ENCODE measurements at regions not wholly inside any gene's neighbourhood (a gene's known extent, or its start where the extent isn't known, plus 50 kb on each side); places are given as distances from the start of the nearest gene placed in this dataset.

DNA sequence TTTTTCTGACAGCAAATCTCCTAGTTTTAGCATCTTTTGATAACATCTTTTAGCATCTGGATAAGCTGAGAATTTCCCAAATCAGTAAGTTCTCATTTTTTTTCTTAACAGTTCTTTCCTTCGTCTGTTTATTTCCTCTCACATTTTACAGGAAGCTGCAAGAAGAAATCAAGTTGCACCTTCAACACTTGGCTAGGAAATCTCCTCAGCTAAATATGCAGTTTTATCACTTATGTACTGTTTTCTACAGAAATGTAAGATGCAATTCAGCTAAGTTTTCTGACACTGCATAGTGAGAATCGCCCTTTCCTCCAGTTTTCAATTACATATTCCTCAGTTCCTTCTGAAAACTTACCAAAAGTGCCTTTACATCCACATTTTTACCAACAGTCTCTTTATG is 59.0 kb upstream of the MSX2 start:
- DNase-seq = no peak

DNA sequence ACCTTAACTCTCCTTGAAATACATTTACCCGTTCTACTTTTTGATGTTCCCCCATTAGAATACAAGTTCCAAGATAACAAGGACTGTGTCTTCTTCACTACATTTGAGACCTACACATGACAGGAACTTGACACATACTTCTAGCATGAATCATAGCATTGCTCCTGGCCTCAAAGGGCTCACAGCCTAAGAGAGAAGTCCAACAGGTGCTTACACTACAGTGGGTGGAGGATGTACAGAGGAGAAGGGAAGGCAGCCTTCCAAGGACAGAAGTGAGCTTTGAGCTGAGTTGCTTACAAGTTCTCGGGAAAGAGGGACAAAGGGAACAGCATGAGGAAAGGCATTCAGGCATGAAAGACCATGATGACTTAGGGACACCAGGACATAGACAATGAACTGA is 56.9 kb upstream of the MSX2 start:
- no peak for DNase-seq

GRCh38 chr5:174668349-174668748 is 56.0 kb upstream of the MSX2 start:
- no peak for DNase-seq
